Mammary epithelial cell (primary cell): ENCODE measurements at regions not wholly inside any gene's neighbourhood (a gene's known extent, or its start where the extent isn't known, plus 50 kb on each side); places are given as distances from the start of the nearest gene placed in this dataset.

Source experiments
- EZH2 ChIP-seq: IDR thresholded peaks from 2 replicates; pipeline ENCODE4 v1.6.1; 2012; ENCODE audit warnings: low read length, inconsistent platforms, borderline replicate concordance
- TF ChIP-seq, protein P1 (sequence below), 2 donors: IDR thresholded peaks in 1 of 2; conservative IDR thresholded peaks in 1 of 2; 2 replicates each; pipeline ENCODE4 v1.5.1; 2011 to 2012; ENCODE audit warnings: inconsistent platforms in 2 of 2, low read length in 2 of 2, mild to moderate bottlenecking in 2 of 2, control low read depth in 1 of 2, low read depth in 1 of 2; ENCODE audit not compliant: insufficient read depth in 1 of 2; ENCODE audit errors: extremely low read depth in 1 of 2

DNA sequence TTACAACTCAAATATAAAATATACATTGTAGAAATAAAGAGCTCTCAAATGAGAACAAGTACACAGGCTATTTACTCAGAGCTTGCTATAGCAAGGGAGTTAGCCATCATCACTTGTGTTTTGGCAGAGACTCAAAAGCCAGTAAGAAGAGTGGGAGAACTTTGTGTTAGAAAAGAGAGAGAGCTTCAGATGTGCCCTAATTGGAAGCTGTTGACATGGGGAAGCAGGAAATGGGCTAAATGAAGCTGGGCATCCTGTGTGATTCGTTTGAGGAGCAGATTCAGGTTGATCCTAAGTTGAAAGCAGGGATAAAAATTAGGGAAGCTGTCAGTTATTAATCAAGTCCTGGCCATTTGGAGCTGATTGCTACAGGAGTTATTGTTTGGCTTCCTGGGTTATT lies 207.4 kb upstream of the MAOA start:
- TF ChIP-seq, protein P1, sequence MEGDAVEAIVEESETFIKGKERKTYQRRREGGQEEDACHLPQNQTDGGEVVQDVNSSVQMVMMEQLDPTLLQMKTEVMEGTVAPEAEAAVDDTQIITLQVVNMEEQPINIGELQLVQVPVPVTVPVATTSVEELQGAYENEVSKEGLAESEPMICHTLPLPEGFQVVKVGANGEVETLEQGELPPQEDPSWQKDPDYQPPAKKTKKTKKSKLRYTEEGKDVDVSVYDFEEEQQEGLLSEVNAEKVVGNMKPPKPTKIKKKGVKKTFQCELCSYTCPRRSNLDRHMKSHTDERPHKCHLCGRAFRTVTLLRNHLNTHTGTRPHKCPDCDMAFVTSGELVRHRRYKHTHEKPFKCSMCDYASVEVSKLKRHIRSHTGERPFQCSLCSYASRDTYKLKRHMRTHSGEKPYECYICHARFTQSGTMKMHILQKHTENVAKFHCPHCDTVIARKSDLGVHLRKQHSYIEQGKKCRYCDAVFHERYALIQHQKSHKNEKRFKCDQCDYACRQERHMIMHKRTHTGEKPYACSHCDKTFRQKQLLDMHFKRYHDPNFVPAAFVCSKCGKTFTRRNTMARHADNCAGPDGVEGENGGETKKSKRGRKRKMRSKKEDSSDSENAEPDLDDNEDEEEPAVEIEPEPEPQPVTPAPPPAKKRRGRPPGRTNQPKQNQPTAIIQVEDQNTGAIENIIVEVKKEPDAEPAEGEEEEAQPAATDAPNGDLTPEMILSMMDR (conservative IDR thresholded peaks at IDR 0.05 in 1 of 2, IDR thresholded peaks at IDR 0.05 in 1 of 2; ENCODE audit: extremely low read depth in 1 of 2, insufficient read depth in 1 of 2, low read depth in 1 of 2, low read length in 2 of 2) = no peak
- TF ChIP-seq EZH2 = no peak
